Endodermal cell (in vitro differentiated cells): ENCODE measurements at regions not wholly inside any gene's neighbourhood (a gene's known extent, or its start where the extent isn't known, plus 50 kb on each side); places are given as distances from the start of the nearest gene placed in this dataset.

ENCODE experiments used
- DNase-seq: peaks from one replicate; pipeline ENCODE4 v3.0.0-alpha.2; 2017
- H3K27ac ChIP-seq: 2 replicates; pipeline ENCODE4 v1.5.1; 2013; ENCODE audit warnings: mild to moderate bottlenecking, low read depth, low read length, moderate library complexity
- H3K27me3 ChIP-seq: 2 replicates; pipeline ENCODE4 v1.6.1; 2013; ENCODE audit warnings: mild to moderate bottlenecking, low read length, moderate library complexity; ENCODE audit not compliant: insufficient read depth, control insufficient read depth, poor library complexity, severe bottlenecking
- H3K36me3 ChIP-seq: 2 replicates; pipeline ENCODE4 v1.7.0; 2013; ENCODE audit warnings: mild to moderate bottlenecking, low read length, moderate library complexity; ENCODE audit not compliant: control insufficient read depth, insufficient read depth
- H3K4me1 ChIP-seq: one replicate; pipeline ENCODE4 v1.7.0; 2013; ENCODE audit warnings: low read length; ENCODE audit not compliant: control insufficient read depth, insufficient read depth
- H3K4me3 ChIP-seq: 2 replicates; pipeline ENCODE4 v1.5.1; 2013; ENCODE audit warnings: mild to moderate bottlenecking, low read length, moderate library complexity
- H3K9ac ChIP-seq: 2 replicates; pipeline ENCODE4 v1.6.1; 2013; ENCODE audit warnings: mild to moderate bottlenecking, low read length, moderate library complexity; ENCODE audit not compliant: poor library complexity, severe bottlenecking; ENCODE audit errors: extremely low read depth
- H3K9me3 ChIP-seq: 2 replicates; pipeline ENCODE4 v1.6.1; 2013; ENCODE audit warnings: mild to moderate bottlenecking, low read length, moderate library complexity; ENCODE audit not compliant: control insufficient read depth
- H3K27ac Mint-ChIP-seq: 2 replicates; pipeline ENCODE4 v1.8.0; 2020; ENCODE audit warnings: mixed read lengths
- H3K27me3 Mint-ChIP-seq: 2 replicates; pipeline ENCODE4 v1.8.0; 2021; ENCODE audit warnings: mild to moderate bottlenecking, mixed read lengths; ENCODE audit not compliant: insufficient read depth
- H3K36me3 Mint-ChIP-seq: 2 replicates; pipeline ENCODE4 v1.8.0; 2020; ENCODE audit warnings: low read depth, mixed read lengths
- H3K4me1 Mint-ChIP-seq: 2 replicates; pipeline ENCODE4 v1.8.0; 2020; ENCODE audit warnings: mixed read lengths
- H3K4me3 Mint-ChIP-seq: 2 replicates; pipeline ENCODE4 v1.8.0; 2020; ENCODE audit warnings: mild to moderate bottlenecking, moderate library complexity, mixed read lengths
- H3K9me3 Mint-ChIP-seq: 2 replicates; pipeline ENCODE4 v1.8.0; 2020; ENCODE audit warnings: mild to moderate bottlenecking, mixed read lengths
- WGBS, 2 experiments: methylation state at CpG; one replicate each; pipeline versions ENCODE4 v1.1.5 to v1.1.7; 2013; ENCODE audit warnings: missing lambda C conversion rate in 2 of 2, mixed read lengths in 1 of 2; ENCODE audit not compliant: insufficient coverage in 1 of 2, insufficient read length in 1 of 2; 5-methylcytosine and 5-hydroxymethylcytosine counted together
- TF ChIP-seq, protein P1 (sequence below): fragments of 200-600 bp; sonication (generic); conservative IDR thresholded peaks from 2 replicates; pipeline ENCODE4 v1.5.0; 2021; ENCODE audit warnings: antibody characterized with exemption, mild to moderate bottlenecking

DNA sequence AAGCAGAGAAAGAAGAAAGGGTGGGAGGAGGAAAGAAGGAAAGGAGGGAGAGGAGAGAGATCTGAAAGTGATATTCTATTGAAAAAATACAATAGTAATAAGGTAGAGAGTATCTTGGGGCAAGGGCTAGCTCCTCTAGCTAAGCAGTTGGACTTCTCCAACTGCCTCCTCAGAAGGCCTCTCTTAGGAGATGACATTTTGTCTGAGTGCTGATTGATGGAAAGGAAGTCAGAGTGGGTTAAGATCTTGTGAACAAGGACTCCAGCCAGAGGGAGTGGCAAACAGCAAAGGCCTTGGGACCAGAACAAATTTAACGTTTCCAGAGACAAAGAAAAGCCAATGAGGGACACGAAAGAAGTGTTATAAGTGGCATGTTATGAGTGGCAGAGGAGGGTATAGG, 111.8 kb upstream of the TNFAIP3 start:
- Histone ChIP-seq H3K27ac (no peak overlapping the region), H3K4me3 (no peak overlapping the region), H3K27me3 (no peaks in the 10 kb centered on the region), H3K36me3 (no peaks in the 10 kb centered on the region), H3K9ac (no peak overlapping the region), H3K9me3 (no peaks in the 10 kb centered on the region), H3K4me1 (no peaks in the 10 kb centered on the region)
- Mint-ChIP-seq H3K4me3 (no peak overlapping the region), H3K27ac (no peak overlapping the region), H3K4me1 (no peaks in the 10 kb centered on the region), H3K27me3 (peaks cover 9% of the 10 kb centered on the region), H3K9me3 (no peaks in the 10 kb centered on the region), H3K36me3 (no peaks in the 10 kb centered on the region)
- TF ChIP-seq, protein P1, sequence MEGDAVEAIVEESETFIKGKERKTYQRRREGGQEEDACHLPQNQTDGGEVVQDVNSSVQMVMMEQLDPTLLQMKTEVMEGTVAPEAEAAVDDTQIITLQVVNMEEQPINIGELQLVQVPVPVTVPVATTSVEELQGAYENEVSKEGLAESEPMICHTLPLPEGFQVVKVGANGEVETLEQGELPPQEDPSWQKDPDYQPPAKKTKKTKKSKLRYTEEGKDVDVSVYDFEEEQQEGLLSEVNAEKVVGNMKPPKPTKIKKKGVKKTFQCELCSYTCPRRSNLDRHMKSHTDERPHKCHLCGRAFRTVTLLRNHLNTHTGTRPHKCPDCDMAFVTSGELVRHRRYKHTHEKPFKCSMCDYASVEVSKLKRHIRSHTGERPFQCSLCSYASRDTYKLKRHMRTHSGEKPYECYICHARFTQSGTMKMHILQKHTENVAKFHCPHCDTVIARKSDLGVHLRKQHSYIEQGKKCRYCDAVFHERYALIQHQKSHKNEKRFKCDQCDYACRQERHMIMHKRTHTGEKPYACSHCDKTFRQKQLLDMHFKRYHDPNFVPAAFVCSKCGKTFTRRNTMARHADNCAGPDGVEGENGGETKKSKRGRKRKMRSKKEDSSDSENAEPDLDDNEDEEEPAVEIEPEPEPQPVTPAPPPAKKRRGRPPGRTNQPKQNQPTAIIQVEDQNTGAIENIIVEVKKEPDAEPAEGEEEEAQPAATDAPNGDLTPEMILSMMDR = no peak
- WGBS, 2 experiments = 76 to 89% methylated on average over 2 of the region's 2 CpGs
- DNase-seq = no peak

GRCh38 chr6:137756788-137757187, 110.3 kb upstream of the TNFAIP3 start:
- 70 to 78% methylated on average over 2 to 3 of the region's 3 CpGs for WGBS, 2 experiments
- no peak overlapping the region for H3K4me3 Mint-ChIP-seq
- no peaks in the 10 kb centered on the region for H3K4me1 ChIP-seq

GRCh38 chr6:137758661-137759060, 108.4 kb upstream of the TNFAIP3 start:
- TF ChIP-seq, protein P1 = no peak
- Histone ChIP-seq H3K9ac (no peak overlapping the region), H3K4me3 (no peak overlapping the region), H3K27me3 (no peaks in the 10 kb centered on the region), H3K4me1 (no peaks in the 10 kb centered on the region), H3K27ac (no peak overlapping the region), H3K36me3 (no peaks in the 10 kb centered on the region), H3K9me3 (peaks cover 14% of the 10 kb centered on the region)
- no peaks in the 10 kb centered on the region for H3K4me1 Mint-ChIP-seq
- WGBS, 2 experiments = 90% methylated on average over 1 of the region's 1 CpG; no CpG with 5 or more reads in 1 of the 2 experiments
- no peak for DNase-seq
- H3K27ac Mint-ChIP-seq = no peak overlapping the region
- no peak overlapping the region for H3K4me3 Mint-ChIP-seq
- peaks cover 9% of the 10 kb centered on the region for H3K27me3 Mint-ChIP-seq
- peaks cover 4% of the 10 kb centered on the region for H3K9me3 Mint-ChIP-seq
- H3K36me3 Mint-ChIP-seq = peaks cover 1% of the 10 kb centered on the region

More at GRCh38 chr6:137756788-137757187, 110.3 kb upstream of the TNFAIP3 start:
- Mint-ChIP-seq H3K4me1 (no peaks in the 10 kb centered on the region), H3K9me3 (no peaks in the 10 kb centered on the region), H3K27me3 (peaks cover 9% of the 10 kb centered on the region), H3K27ac (no peak overlapping the region), H3K36me3 (no peaks in the 10 kb centered on the region)
- Histone ChIP-seq H3K9ac (no peak overlapping the region), H3K4me3 (no peak overlapping the region), H3K27ac (no peak overlapping the region), H3K27me3 (no peaks in the 10 kb centered on the region), H3K36me3 (no peaks in the 10 kb centered on the region), H3K9me3 (peaks cover 3% of the 10 kb centered on the region)
- no peak for DNase-seq
- TF ChIP-seq, protein P1 = no peak
